ENCODE measurements at regions not wholly inside any gene's neighbourhood (a gene's known extent, or its start where the extent isn't known, plus 50 kb on each side); places are given as distances from the start of the nearest gene placed in this dataset.

DNA sequence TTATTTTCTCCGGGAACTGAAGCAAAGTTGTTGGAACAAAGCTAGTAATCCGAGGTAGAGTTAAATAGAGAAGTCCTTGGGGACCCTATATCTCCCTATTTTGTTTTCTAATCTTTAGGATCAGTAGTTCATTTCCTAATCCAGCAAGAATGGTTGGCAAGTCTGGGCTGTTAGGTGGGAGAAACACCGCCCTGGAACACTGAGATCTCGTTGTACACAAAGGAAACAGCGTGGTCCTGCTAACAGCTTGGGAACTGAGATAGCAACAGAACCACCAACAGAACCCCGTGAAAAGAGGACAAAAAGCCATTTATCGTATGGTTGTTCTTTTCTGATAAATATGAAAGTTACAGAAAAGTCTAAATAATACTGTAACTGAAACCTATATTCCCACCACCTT is 121.9 kb upstream of the CDC42BPA start:
- ChIA-PET CTCF (interaction anchor here (0.6 to 3.1 kb wide), 7 partner anchors 9 to 1015 kb away, joined by 3 to 11 read pairs (median 6); no protein-coding TSS in a partner anchor), POLR2A (no interaction called here)
- no peak overlapping the region for H3K27ac ChIP-seq (ENCODE audit: low read depth in 2 of 2, low read length in 1 of 2)
- no peaks in the 10 kb centered on the region for H3K27me3 ChIP-seq (ENCODE audit: insufficient read depth)
- no peaks in the 10 kb centered on the region for H3K4me1 ChIP-seq (ENCODE audit: control insufficient read depth in 1 of 2, insufficient read depth in 2 of 2, low read depth in 1 of 2, low read length in 1 of 2)
- no peak overlapping the region for H2AFZ ChIP-seq (ENCODE audit: low read depth)
- H3K79me2 ChIP-seq (ENCODE audit: insufficient read depth): no peaks in the 10 kb centered on the region
- H3K4me3 ChIP-seq (ENCODE audit: low read depth in 2 of 2, low read length in 1 of 2): no peak overlapping the region
- H4K20me1 ChIP-seq (ENCODE audit: insufficient read depth): no peaks in the 10 kb centered on the region
- no peak overlapping the region for H3K4me2 ChIP-seq
- no peak for TF ChIP-seq IRF3 (IDR thresholded peaks at IDR 0.05; ENCODE audit: low read depth, low read length)
- no peak overlapping the region for H3K9ac ChIP-seq
- DNase-seq: no peak
- no peaks in the 10 kb centered on the region for H3K9me2 ChIP-seq
- 65% methylated on average over 7 of the region's 7 CpGs for WGBS (ENCODE audit: low lambda C conversion rate)
- H3K9me3 ChIP-seq: no peaks in the 10 kb centered on the region
- no peaks in the 10 kb centered on the region for H3F3A ChIP-seq (replicated peaks; ENCODE audit: insufficient read depth)
- H3K36me3 ChIP-seq (replicated peaks in 1 of 2; ENCODE audit: control insufficient read depth in 1 of 2, insufficient read depth in 2 of 2, low read length in 1 of 2): no peaks in the 10 kb centered on the region

DNA sequence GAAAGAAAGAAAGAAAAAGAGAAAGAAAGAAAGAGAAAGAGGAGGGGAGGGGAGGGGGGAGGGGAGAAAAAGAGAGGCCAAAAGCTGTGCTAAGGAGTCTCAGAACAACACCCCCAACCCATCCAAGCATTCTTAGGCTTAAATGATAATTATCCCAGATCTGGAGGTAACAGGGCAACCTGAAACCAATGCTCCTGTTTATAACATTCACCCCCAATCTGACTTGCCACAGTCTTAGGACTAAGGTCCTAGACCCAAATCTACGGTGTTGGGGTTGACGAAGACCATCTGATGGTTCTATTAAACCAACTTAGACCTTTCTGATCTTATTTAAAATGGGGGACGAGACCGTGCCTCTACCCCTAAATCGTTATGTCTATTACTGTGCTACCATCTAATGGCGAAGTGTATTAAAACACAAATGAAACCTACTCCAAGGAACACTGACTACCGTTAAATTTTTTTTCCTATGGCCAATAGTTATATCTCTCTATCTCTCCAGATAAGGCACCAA is 119.3 kb upstream of the CDC42BPA start:
- Histone ChIP-seq H3F3A (replicated peaks; ENCODE audit: insufficient read depth) (no peaks in the 10 kb centered on the region), H3K27me3 (ENCODE audit: insufficient read depth) (no peaks in the 10 kb centered on the region), H3K4me3 (ENCODE audit: low read depth in 2 of 2, low read length in 1 of 2) (peak overlapping the region; percentile 44 to 61), H4K20me1 (ENCODE audit: insufficient read depth) (no peaks in the 10 kb centered on the region), H3K9ac (0 out of 2 replicates have a peak overlapping the region, but pooled peaks have one; percentile 34), H3K36me3 (replicated peaks in 1 of 2; ENCODE audit: control insufficient read depth in 1 of 2, insufficient read depth in 2 of 2, low read length in 1 of 2) (no peaks in the 10 kb centered on the region), H3K79me2 (ENCODE audit: insufficient read depth) (no peaks in the 10 kb centered on the region), H3K9me3 (no peaks in the 10 kb centered on the region), H3K9me2 (no peaks in the 10 kb centered on the region), H3K4me1 (ENCODE audit: control insufficient read depth in 1 of 2, insufficient read depth in 2 of 2, low read depth in 1 of 2, low read length in 1 of 2) (no peaks in the 10 kb centered on the region), H3K27ac (ENCODE audit: low read depth in 2 of 2, low read length in 1 of 2) (no peak overlapping the region), H2AFZ (ENCODE audit: low read depth) (peak overlapping the region; percentile 88), H3K4me2 (peak overlapping the region; percentile 77)
- CTCF ChIA-PET: interaction anchor here (0.6 to 1.3 kb wide), 6 partner anchors 10 to 837 kb away, joined by 3 to 6 read pairs (median 4); no protein-coding TSS in a partner anchor
- TF ChIP-seq RAD21 (IDR thresholded peaks at IDR 0.05; ENCODE audit: low read length) (peak; percentile 91), POLR2AphosphoS5 (IDR thresholded peaks at IDR 0.05; ENCODE audit: low read depth, low read length) (no peak), CTCF (IDR thresholded peaks at IDR 0.05) (peak; percentile 70), RCOR1 (IDR thresholded peaks at IDR 0.05; ENCODE audit: low read length) (0 out of 2 replicates have a peak, but pooled peaks have one; percentile 14), SMC3 (IDR thresholded peaks at IDR 0.05; ENCODE audit: low read depth, low read length) (peak; percentile 73)
- POLR2A ChIA-PET: no interaction called here
- 2% methylated on average over 7 of the region's 7 CpGs for WGBS (ENCODE audit: low lambda C conversion rate)
- DNase-seq: peak; percentile 82

- Histone ChIP-seq H3K27me3 (ENCODE audit: insufficient read depth) (no peaks in the 10 kb centered on the region), H3K9ac (no peak overlapping the region), H3K9me2 (no peaks in the 10 kb centered on the region), H3K4me2 (no peak overlapping the region), H2AFZ (ENCODE audit: low read depth) (no peak overlapping the region), H3K4me3 (ENCODE audit: low read depth in 2 of 2, low read length in 1 of 2) (no peak overlapping the region), H4K20me1 (ENCODE audit: insufficient read depth) (no peaks in the 10 kb centered on the region), H3K9me3 (no peaks in the 10 kb centered on the region), H3K27ac (ENCODE audit: low read depth in 2 of 2, low read length in 1 of 2) (no peak overlapping the region), H3F3A (replicated peaks; ENCODE audit: insufficient read depth) (no peaks in the 10 kb centered on the region), H3K36me3 (replicated peaks in 1 of 2; ENCODE audit: control insufficient read depth in 1 of 2, insufficient read depth in 2 of 2, low read length in 1 of 2) (no peaks in the 10 kb centered on the region), H3K4me1 (ENCODE audit: control insufficient read depth in 1 of 2, insufficient read depth in 2 of 2, low read depth in 1 of 2, low read length in 1 of 2) (peaks cover 2 to 5% of the 10 kb centered on the region in 2 experiments; a peak in 2 of 4 replicates), H3K79me2 (ENCODE audit: insufficient read depth) (no peaks in the 10 kb centered on the region)
- 71% methylated on average over 3 of the region's 3 CpGs for WGBS (ENCODE audit: low lambda C conversion rate)
- DNase-seq: no peak
- ChIA-PET CTCF (interaction anchor here (0.8 kb wide), 2 partner anchors 19 to 800 kb away, joined by 3 read pairs; no protein-coding TSS in a partner anchor), POLR2A (no interaction called here)
- no peak for TF ChIP-seq NFIC (IDR thresholded peaks at IDR 0.05; ENCODE audit: borderline replicate concordance)
- TF ChIP-seq TCF12 (IDR thresholded peaks at IDR 0.05): no peak
- no peak for TF ChIP-seq NRF1 (IDR thresholded peaks at IDR 0.05; ENCODE audit: low read depth, low read length)
- no peak for TF ChIP-seq SIN3A (IDR thresholded peaks at IDR 0.05; ENCODE audit: borderline replicate concordance, low read depth, low read length)
- TF ChIP-seq USF1 (IDR thresholded peaks at IDR 0.05; ENCODE audit: borderline replicate concordance, low read depth): no peak
- no peak for TF ChIP-seq JUND (IDR thresholded peaks at IDR 0.05)
- TF ChIP-seq GATA2 (CRISPR knock-in tag; IDR thresholded peaks at IDR 0.05): no peak
- TF ChIP-seq TEAD4 (IDR thresholded peaks at IDR 0.05; ENCODE audit: borderline replicate concordance, insufficient read depth): no peak
- no peak for TF ChIP-seq CHD2 (IDR thresholded peaks at IDR 0.05; ENCODE audit: low read length, partially characterized antibody)
Observed at GRCh38 chr1:227434808-227435444, 116.6 kb upstream of the CDC42BPA start.
